ENCODE measurements at regions not wholly inside any gene's neighbourhood (a gene's known extent, or its start where the extent isn't known, plus 50 kb on each side); places are given as distances from the start of the nearest gene placed in this dataset.

DNA sequence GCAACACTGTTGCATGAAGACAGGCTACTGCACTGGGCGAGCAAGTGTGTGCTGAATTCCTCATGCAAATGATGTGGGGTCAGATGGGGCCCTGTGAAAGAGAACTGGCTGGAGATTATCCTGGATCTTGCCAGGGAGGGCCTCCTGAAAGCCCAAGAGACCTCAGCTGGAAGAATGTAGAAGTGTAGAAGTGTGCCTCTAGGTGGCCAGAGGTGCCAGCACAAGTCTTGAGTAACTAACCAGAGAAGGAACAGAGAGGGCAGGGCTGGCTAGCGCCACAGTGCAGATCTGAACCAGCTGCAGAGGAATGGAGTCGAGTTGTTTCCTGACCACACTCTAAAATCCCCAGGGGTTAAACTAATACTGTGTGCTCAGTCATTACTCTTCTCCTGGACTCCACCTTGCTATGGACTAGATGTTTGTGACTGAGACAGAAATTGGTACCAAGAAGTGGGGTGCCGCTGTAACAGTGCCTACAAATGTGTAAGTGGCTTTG lies 399.3 kb downstream of the LRATD1 start:
- H3K4me3 Mint-ChIP-seq, result no peak overlapping the region
- H3K36me3 Mint-ChIP-seq (ENCODE audit: low read depth), result no peaks in the 10 kb centered on the region
- H3K4me1 Mint-ChIP-seq (ENCODE audit: low read depth), result peaks cover 1% of the 10 kb centered on the region
- peaks cover 15% of the 10 kb centered on the region for H3K27me3 Mint-ChIP-seq (ENCODE audit: low read depth)
- no peak overlapping the region for H3K27ac Mint-ChIP-seq
- H3K9me3 Mint-ChIP-seq, result peaks cover 4% of the 10 kb centered on the region

DNA sequence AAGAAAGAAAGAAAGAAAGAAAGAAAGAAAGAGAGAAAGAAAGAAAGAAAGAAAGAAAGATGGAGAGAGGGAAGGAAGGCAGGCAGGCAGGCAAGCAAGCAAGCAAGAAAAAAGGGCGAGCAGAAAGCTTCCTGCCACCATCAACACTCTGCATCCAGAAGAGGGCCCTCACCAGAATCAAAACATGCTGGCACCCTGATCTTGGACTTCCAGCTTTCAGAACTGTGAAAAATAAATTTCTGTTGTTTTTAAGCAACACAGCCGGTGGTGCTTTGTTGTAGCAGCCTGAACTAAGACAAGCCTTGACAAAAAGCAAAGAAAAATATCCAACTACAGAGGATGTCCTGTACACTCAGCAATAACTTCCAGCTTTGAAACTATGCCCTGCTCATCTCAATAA lies 401.7 kb downstream of the LRATD1 start:
- H3K27me3 Mint-ChIP-seq (ENCODE audit: low read depth), result peaks cover 15% of the 10 kb centered on the region
- peaks cover 4% of the 10 kb centered on the region for H3K9me3 Mint-ChIP-seq
- H3K4me1 Mint-ChIP-seq (ENCODE audit: low read depth), result peaks cover 6% of the 10 kb centered on the region
- no peak overlapping the region for H3K4me3 Mint-ChIP-seq
- no peak overlapping the region for H3K27ac Mint-ChIP-seq
- H3K36me3 Mint-ChIP-seq (ENCODE audit: low read depth), result no peaks in the 10 kb centered on the region

DNA sequence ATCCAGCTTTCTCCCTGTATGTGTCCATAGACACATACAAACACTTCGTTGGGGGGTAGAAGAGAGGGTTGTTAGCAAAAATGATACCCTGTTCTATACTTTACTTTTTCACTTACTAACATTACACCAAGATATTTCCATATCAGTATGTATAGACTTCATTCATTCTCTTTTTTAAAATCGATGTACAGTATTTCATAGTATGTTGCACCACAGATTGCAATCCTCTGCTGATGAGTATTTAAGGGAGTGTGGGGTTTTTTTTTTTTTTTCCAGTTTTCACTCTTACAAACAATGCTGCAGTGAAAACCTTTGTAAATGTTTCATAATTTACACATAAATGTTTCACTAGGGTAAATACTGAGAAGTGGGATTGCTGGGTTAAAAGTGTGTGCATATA lies 402.3 kb downstream of the LRATD1 start:
- H3K4me3 Mint-ChIP-seq, result no peak overlapping the region
- no peak overlapping the region for H3K27ac Mint-ChIP-seq
- no peaks in the 10 kb centered on the region for H3K36me3 Mint-ChIP-seq (ENCODE audit: low read depth)

DNA sequence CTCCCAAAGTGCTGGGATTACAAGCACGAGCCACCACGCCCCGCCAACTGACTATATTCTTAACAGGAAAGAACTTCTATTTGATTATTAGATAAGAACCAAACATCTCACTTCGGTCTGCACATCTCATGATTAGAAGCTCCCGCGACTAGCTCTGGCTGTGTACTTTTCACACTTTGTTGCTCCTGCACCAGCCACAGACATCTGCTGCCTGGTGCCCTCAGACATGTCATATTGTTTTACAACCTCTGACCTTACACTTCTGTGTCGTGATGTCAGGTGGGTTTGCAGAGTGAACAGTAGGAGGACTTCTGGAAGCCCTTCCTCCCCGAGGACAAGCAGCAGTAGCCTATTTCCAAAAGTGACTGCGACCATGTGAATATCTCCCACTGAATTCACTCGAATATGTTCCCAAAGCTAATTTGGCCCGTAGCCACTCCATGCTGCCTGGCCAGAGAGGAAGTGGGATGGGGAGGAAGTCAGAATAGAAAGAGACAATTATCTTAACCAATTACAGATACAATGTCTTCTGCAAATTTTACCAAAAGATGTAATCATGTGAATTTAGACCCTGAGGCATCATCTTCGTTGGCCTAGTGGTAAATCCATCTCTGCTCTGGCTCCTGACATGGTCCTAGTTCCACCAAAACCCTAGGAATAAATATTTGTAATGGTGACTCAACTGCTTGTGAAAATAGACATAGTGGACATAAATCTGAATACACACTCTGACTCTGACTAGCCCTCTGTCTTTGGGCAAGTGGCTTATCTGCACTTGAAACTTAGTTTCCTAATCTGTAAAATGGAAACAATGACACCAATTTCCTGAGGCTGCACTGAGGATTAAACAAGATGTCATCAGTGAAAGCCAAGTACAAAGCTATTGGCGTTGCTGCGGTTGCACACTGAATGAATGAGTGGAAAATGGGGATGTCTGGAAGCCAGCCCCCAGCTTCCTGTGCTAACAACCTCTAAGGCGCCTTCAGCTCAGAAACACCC lies 406.1 kb downstream of the LRATD1 start:
- H3K4me3 Mint-ChIP-seq, result no peak overlapping the region
- no peak overlapping the region for H3K27ac Mint-ChIP-seq
- peaks cover 4% of the 10 kb centered on the region for H3K9me3 Mint-ChIP-seq
- no peaks in the 10 kb centered on the region for H3K36me3 Mint-ChIP-seq (ENCODE audit: low read depth)
- H3K4me1 Mint-ChIP-seq (ENCODE audit: low read depth), result peaks cover 5% of the 10 kb centered on the region
- peaks cover 1% of the 10 kb centered on the region for H3K27me3 Mint-ChIP-seq (ENCODE audit: low read depth)

More for the DNA sequence above, 402.3 kb downstream of the LRATD1 start:
- Mint-ChIP-seq H3K4me1 (ENCODE audit: low read depth) (peaks cover 6% of the 10 kb centered on the region), H3K27me3 (ENCODE audit: low read depth) (peaks cover 15% of the 10 kb centered on the region), H3K9me3 (peaks cover 4% of the 10 kb centered on the region)

DNA sequence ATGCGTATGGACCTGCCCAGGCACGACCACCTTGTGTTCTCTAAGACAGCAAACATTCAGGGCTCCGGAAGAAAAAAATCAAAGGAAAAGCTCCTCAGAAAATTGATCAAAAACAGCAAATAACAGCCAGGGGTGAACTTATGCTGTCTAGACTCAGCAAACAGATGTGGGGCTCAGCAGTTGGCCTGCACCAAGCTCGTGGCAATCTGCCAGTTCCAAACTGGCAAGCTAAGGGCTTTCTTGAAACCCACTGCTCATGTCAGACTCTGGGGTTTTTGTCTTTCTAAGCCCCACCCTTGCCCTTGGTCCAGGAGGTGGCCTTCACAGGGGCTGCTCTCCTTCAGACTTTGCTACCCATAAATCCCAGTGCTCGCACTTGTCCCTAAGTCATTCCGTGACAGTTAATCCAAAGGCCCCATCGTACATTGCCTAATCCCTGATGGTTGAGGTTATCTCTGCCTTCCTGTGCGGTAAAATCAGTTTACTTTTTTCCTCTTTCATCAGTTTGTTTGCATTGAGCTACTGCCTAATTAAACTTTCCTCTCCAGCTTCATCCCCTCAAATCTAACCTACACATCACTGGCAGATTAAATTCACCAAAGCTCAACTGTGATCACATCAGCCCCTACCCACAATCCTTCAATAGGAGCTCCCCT lies 408.0 kb downstream of the LRATD1 start:
- H3K36me3 Mint-ChIP-seq (ENCODE audit: low read depth), result no peaks in the 10 kb centered on the region
- H3K4me1 Mint-ChIP-seq (ENCODE audit: low read depth), result peaks cover 4% of the 10 kb centered on the region
- no peak overlapping the region for H3K4me3 Mint-ChIP-seq
- peaks cover under 1% of the 10 kb centered on the region for H3K9me3 Mint-ChIP-seq
- H3K27me3 Mint-ChIP-seq (ENCODE audit: low read depth), result no peaks in the 10 kb centered on the region
- H3K27ac Mint-ChIP-seq, result peak overlapping the region; percentile 5

DNA sequence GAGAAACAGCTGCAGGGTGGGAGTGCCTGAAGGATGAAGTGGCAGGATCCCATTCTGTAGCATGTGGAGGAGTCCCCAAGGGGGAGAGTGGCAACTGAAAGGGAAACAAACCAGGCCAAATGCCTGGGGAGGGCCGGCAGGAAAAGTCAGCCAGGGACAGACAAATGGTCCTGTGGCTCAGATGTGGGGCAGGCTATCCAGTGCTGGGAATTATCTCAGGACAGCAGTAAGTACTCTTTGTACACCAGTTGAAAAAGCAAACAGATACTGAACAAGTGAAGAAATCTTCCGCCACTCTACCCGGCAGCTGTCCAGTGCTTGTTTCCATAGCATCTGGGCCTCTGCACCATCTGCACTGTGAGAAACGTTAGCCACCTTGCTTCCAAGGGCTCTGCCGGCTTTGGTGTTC lies 408.9 kb downstream of the LRATD1 start:
- Mint-ChIP-seq H3K4me3 (no peak overlapping the region), H3K9me3 (no peaks in the 10 kb centered on the region), H3K27ac (no peak overlapping the region), H3K27me3 (ENCODE audit: low read depth) (no peaks in the 10 kb centered on the region), H3K4me1 (ENCODE audit: low read depth) (peaks cover 4% of the 10 kb centered on the region), H3K36me3 (ENCODE audit: low read depth) (no peaks in the 10 kb centered on the region)

DNA sequence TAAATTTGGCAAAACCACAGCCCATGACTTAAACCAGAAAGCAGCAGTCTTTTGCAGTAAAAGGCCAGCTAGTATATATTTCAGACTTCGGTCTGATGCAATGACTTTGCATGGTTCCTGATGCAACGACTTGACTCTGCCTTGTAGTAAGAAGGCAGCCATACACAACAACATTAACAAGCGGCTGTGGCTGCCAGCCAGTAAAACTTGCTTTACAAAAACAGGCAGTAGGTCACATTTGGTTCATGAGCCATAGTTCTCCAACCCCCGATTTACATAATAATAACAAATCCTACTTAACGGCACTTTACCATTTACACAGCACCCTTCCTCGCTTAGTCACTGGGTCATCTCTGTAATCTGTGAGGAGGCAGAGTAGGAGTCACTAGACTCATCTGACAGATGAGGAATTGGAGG lies 410.3 kb downstream of the LRATD1 start:
- Mint-ChIP-seq H3K4me1 (ENCODE audit: low read depth) (peaks cover 4% of the 10 kb centered on the region), H3K9me3 (no peaks in the 10 kb centered on the region), H3K27me3 (ENCODE audit: low read depth) (no peaks in the 10 kb centered on the region), H3K4me3 (no peak overlapping the region), H3K27ac (no peak overlapping the region), H3K36me3 (ENCODE audit: low read depth) (no peaks in the 10 kb centered on the region)

DNA sequence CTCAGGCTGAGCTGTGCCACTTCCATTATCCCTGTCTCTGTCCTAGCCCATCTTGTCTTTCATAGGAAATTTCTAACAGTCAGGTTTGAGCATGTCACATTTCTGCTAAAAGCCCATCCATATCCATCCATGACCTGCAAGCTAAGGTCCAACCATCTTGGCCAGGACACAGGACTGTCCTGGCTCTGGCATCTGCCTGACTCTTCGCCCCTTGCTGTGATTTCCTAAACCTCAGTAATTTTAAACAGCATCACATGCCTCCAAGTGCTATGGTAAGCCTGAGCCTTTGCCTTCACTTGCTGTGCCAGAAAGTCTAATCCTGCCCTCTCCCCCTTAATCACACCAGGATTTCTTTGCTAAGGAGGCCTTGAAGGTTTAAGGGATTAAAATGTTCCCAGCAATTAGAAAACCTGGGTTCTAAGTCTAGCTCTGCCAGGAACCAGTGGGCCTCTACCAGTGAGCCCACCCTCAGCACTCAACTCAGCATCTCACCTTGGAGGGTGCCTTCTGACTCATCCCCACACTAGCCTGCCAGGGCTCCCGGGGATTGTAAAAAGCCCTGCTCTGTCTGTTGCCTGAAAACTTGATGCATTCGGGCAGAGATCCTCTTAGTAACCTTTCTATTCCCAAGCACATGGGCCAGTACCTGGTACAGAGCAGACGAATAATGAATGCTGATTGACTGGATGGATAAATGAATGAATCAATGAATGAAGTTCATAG lies 411.0 kb downstream of the LRATD1 start:
- Mint-ChIP-seq H3K27ac (no peak overlapping the region), H3K4me1 (ENCODE audit: low read depth) (peaks cover 4% of the 10 kb centered on the region), H3K9me3 (no peaks in the 10 kb centered on the region), H3K4me3 (no peak overlapping the region), H3K27me3 (ENCODE audit: low read depth) (no peaks in the 10 kb centered on the region), H3K36me3 (ENCODE audit: low read depth) (no peaks in the 10 kb centered on the region)

DNA sequence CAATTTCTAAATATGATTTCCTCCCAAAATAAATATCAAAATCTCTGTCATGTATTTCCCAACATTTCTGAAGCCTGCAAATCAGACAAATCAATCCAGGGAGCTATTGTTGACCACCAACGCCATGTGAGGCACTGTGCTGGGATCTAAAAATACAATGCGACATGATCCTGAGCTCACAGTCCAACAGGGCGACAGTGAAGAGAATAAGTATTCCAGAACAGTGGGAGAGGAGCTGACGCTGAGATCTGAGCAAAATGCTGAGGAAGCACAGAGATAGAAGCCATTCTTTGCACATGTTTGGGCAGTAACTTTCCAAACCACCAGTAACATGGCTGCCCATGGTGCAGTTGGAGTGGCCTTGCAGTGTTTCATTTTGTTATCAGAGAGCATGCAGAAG lies 412.5 kb downstream of the LRATD1 start:
- H3K27me3 Mint-ChIP-seq (ENCODE audit: low read depth), result no peaks in the 10 kb centered on the region
- no peaks in the 10 kb centered on the region for H3K36me3 Mint-ChIP-seq (ENCODE audit: low read depth)
- no peaks in the 10 kb centered on the region for H3K9me3 Mint-ChIP-seq
- no peaks in the 10 kb centered on the region for H3K4me1 Mint-ChIP-seq (ENCODE audit: low read depth)
- H3K27ac Mint-ChIP-seq, result no peak overlapping the region
- H3K4me3 Mint-ChIP-seq, result no peak overlapping the region

DNA sequence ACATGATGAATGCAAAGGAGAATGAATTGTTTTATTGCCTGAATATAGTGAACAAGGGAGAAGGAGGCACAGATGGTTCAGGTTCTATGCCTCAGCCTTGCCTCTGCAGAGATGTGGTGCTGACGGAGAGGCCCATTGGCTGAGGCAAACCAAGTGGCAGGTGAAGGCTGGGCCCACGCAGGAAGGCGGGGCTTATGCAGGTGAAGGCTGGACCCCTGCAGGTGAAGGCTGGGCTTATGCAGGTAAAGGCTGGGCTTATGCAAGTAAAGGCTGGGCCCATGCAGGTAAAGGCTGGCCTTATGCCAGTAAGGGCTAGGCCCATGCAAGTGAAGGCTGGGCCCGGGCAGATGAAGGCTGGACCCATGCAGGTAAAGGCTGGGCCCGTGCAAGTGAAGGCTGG lies 414.7 kb downstream of the LRATD1 start:
- Mint-ChIP-seq H3K4me3 (no peak overlapping the region), H3K36me3 (ENCODE audit: low read depth) (no peaks in the 10 kb centered on the region), H3K27me3 (ENCODE audit: low read depth) (no peaks in the 10 kb centered on the region), H3K9me3 (no peaks in the 10 kb centered on the region), H3K27ac (no peak overlapping the region), H3K4me1 (ENCODE audit: low read depth) (peaks cover 1% of the 10 kb centered on the region)

DNA sequence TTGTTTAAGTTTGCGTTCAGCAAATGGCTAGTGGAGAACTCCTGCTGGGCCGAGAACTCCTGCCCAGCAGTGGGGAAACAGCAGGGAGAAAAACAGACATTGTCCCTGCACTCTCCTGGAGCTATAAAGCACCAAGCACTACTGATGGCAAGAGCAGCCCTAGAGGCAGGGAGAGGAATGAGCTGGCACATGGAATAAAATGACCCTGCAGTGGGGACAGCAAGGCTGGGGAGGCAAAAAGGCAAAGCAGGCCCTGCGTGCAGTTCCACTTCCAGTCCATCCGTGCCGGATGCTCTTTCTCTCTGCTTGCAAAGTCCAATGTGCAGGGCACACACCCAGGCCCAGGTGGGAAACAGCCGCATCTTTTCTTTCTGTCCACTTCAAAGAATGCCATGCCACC lies 415.5 kb downstream of the LRATD1 start:
- Mint-ChIP-seq H3K27me3 (ENCODE audit: low read depth) (no peaks in the 10 kb centered on the region), H3K9me3 (no peaks in the 10 kb centered on the region), H3K27ac (no peak overlapping the region), H3K4me3 (no peak overlapping the region), H3K4me1 (ENCODE audit: low read depth) (peaks cover 1% of the 10 kb centered on the region), H3K36me3 (ENCODE audit: low read depth) (no peaks in the 10 kb centered on the region)

DNA sequence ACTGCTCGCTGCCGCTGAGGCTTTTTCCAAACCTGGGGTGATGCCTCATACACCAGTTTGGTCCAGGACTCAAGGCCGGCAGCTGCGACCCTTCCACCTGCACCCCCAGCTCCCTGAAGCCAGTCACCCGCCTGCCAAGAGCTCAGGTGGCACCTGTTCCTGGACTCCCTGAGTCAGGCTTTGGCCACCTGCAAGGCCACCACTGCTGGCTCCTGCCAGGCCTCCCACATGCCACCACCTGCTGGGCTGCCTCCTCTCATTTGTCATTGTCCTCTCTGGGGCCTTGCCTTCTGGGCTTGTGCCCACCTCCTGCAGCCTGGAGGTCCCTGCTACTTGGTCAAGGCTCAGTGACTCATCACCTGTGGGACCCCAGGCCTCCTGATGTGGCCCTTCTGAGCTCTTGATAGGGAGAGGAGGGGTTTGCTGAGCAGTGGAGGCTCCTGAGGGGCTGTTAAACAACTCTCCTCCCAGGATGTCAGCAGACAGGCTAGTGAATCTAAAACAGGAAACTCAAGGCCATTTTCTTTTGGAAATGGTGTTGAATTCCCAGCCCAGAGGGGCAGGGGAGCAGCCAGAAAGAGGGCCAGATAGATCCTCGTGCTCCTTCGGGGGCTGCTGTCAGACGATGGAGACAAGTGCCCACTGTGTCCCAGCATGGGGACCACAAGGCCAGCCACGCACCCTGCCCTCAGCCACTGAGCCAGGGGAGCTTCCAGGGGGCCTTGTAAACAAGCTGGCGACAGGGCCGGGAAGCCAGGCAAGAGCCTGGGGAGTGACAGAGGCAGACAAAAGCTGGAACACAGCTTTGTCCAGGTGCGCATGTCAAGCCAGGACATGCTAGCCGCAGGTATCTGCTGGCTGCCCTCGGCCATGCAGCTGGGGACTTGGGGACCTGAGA lies 416.8 kb downstream of the LRATD1 start:
- Mint-ChIP-seq H3K36me3 (ENCODE audit: low read depth) (no peaks in the 10 kb centered on the region), H3K4me1 (ENCODE audit: low read depth) (peaks cover 1% of the 10 kb centered on the region), H3K27ac (no peak overlapping the region)

DNA sequence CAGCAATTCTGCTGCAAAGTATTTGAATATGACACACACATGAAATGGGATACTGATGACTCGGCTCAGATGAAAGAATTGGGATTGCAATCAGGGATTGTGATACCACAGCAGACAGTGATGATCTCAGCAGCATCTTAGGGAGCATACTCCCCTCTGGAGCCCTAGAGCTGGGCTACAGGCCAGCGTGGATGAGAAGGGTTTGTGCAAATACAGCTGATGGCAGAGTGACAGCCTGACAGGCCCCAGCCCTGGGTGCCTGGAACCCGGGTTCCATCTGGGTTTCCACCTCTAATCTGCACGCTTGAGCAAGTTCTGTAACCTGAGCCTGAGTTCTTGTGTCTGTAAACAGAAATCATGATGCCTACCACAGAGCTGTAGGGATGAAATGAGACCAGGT lies 418.0 kb downstream of the LRATD1 start:
- H3K4me3 Mint-ChIP-seq, result no peak overlapping the region
- no peak overlapping the region for H3K27ac Mint-ChIP-seq
- peaks cover 9% of the 10 kb centered on the region for H3K27me3 Mint-ChIP-seq (ENCODE audit: low read depth)
- H3K36me3 Mint-ChIP-seq (ENCODE audit: low read depth), result no peaks in the 10 kb centered on the region
- peaks cover 1% of the 10 kb centered on the region for H3K4me1 Mint-ChIP-seq (ENCODE audit: low read depth)
- H3K9me3 Mint-ChIP-seq, result no peaks in the 10 kb centered on the region

More for the DNA sequence above, 416.8 kb downstream of the LRATD1 start:
- H3K9me3 Mint-ChIP-seq, result no peaks in the 10 kb centered on the region
- no peaks in the 10 kb centered on the region for H3K27me3 Mint-ChIP-seq (ENCODE audit: low read depth)
- no peak overlapping the region for H3K4me3 Mint-ChIP-seq

DNA sequence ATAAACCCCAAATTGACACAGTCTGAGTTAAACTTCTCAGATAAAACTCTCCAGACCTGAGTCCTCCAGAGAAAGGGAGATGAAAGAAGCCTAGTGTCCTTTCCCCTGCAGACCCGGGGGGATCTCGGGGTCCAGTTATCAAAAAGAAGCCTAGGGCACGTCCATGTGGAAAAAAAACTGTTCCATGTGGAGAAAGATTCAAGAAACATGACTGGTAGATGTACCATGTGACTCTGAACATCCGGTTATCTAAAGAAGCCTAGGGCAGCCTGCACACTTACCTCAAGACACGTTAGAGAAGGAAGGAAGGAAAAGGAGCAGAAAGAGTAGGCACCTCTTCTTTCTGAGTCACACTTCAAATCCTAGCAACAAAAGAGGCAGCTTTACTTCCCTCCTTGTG lies 421.0 kb downstream of the LRATD1 start:
- Mint-ChIP-seq H3K27ac (no peak overlapping the region), H3K9me3 (no peaks in the 10 kb centered on the region), H3K4me1 (ENCODE audit: low read depth) (peaks cover 1% of the 10 kb centered on the region), H3K36me3 (ENCODE audit: low read depth) (no peaks in the 10 kb centered on the region), H3K27me3 (ENCODE audit: low read depth) (peaks cover 10% of the 10 kb centered on the region), H3K4me3 (no peak overlapping the region)

Measured in T-helper 1 cell treated with Interleukin-12 subunit alpha and Interleukin-12 subunit beta and Interleukin-4 antibody, amounts not matched to agents 30 μg/mL and 1 μg/mL, for 36 hours (primary cell).